ENCODE measurements at regions not wholly inside any gene's neighbourhood (a gene's known extent, or its start where the extent isn't known, plus 50 kb on each side); places are given as distances from the start of the nearest gene placed in this dataset.
"Not testable (repeated sequence)": the region's sequence is repeated elsewhere in the genome, so short reads cannot be mapped to it uniquely, and the experiment has no call there.

GRCh38 chr1:31495770-31496169, 80.5 kb upstream of the TINAGL1 start:
- not testable (repeated sequence) for TF ChIP-seq HNF4A (conservative IDR thresholded peaks at IDR 0.05); CTCF (IDR thresholded peaks at IDR 0.05; ENCODE audit: low read depth, low read length, missing input control); ATF3 (IDR thresholded peaks at IDR 0.05); RAD21 (IDR thresholded peaks at IDR 0.05); GABPA (IDR thresholded peaks at IDR 0.05 in 1 of 2, conservative IDR thresholded peaks at IDR 0.05 in 1 of 2); YY1 (IDR thresholded peaks at IDR 0.05); TAF1 (conservative IDR thresholded peaks at IDR 0.05); EGR1 (IDR thresholded peaks at IDR 0.05; ENCODE audit: low read depth in 2 of 2); JUND (IDR thresholded peaks at IDR 0.05); SP1 (IDR thresholded peaks at IDR 0.05); REST (IDR thresholded peaks at IDR 0.05)
- TF ChIP-seq, protein P1, sequence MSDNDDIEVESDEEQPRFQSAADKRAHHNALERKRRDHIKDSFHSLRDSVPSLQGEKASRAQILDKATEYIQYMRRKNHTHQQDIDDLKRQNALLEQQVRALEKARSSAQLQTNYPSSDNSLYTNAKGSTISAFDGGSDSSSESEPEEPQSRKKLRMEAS (IDR thresholded peaks at IDR 0.05): not testable (repeated sequence)
- TF ChIP-seq, protein P2, sequence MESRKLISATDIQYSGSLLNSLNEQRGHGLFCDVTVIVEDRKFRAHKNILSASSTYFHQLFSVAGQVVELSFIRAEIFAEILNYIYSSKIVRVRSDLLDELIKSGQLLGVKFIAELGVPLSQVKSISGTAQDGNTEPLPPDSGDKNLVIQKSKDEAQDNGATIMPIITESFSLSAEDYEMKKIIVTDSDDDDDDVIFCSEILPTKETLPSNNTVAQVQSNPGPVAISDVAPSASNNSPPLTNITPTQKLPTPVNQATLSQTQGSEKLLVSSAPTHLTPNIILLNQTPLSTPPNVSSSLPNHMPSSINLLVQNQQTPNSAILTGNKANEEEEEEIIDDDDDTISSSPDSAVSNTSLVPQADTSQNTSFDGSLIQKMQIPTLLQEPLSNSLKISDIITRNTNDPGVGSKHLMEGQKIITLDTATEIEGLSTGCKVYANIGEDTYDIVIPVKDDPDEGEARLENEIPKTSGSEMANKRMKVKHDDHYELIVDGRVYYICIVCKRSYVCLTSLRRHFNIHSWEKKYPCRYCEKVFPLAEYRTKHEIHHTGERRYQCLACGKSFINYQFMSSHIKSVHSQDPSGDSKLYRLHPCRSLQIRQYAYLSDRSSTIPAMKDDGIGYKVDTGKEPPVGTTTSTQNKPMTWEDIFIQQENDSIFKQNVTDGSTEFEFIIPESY (IDR thresholded peaks at IDR 0.05): not testable (repeated sequence)
